Fibroblast of lung (primary cell): ENCODE measurements at regions not wholly inside any gene's neighbourhood (a gene's known extent, or its start where the extent isn't known, plus 50 kb on each side); places are given as distances from the start of the nearest gene placed in this dataset.

Experiments
- CTCF ChIP-seq, 2 donors: IDR thresholded peaks in 1 of 2; conservative IDR thresholded peaks in 1 of 2; 1 replicate in 1 of 2; 2 replicates in 1 of 2; pipeline ENCODE4 v1.5.1; 2011 to 2012; ENCODE audit warnings: low read length in 2 of 2, control low read depth in 1 of 2, inconsistent platforms in 1 of 2, low read depth in 1 of 2, mild to moderate bottlenecking in 1 of 2
- EZH2 ChIP-seq: IDR thresholded peaks from 2 replicates; pipeline ENCODE4 v1.5.1; 2012; ENCODE audit warnings: low read length, control low read depth, mild to moderate bottlenecking; ENCODE audit errors: missing control alignments

- TF ChIP-seq CTCF (conservative IDR thresholded peaks at IDR 0.05 in 1 of 2, IDR thresholded peaks at IDR 0.05 in 1 of 2; ENCODE audit: low read depth in 1 of 2, low read length in 2 of 2) (no peak), EZH2 (no peak)
Observed at GRCh38 chr16:76970087-76970744, 220.8 kb upstream of the MON1B start.
